EL (cell line): ENCODE measurements at regions not wholly inside any gene's neighbourhood (a gene's known extent, or its start where the extent isn't known, plus 50 kb on each side); places are given as distances from the start of the nearest gene placed in this dataset.

Experiments
- DNase-seq: peaks from one replicate; pipeline ENCODE4 v3.0.0-alpha.2; 2016

DNA sequence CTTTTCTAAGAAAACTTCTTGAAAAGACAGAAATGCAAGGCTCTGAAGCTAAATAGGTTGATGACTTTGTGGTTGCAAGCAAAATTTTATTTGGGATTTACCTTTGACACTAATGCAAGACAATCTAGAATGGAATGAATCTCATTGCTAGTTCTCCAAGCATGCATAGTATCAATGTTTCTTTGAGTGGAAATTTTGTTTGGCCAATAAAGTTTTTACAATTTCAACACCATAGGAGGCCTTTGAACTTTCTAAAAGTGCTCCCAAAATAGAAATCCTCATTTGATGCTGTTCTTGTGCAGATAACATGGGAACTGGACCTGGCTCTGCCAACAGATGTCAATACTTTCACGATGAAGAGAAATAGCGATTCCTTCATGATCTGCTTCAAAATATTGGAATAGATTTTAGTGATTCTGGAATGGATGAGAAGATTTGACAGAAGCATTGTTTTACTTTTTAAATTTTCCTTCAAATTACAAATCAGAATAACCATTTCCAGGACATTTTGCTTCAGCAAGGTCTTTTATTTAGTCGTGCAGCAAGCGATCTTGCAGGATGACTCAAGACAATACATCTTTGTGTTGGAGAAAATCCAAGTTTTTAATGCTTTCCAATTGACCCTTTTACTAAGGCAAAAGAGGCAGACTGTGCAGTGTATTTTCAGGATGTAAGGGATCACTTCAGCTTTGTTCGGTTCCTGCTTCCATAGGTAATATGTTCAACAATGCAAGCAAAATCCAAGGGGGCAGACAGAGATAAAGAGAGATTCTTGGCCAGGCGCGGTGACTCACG, 51.7 kb upstream of the OTUD4 start:
- DNase-seq, result peak; percentile 47

DNA sequence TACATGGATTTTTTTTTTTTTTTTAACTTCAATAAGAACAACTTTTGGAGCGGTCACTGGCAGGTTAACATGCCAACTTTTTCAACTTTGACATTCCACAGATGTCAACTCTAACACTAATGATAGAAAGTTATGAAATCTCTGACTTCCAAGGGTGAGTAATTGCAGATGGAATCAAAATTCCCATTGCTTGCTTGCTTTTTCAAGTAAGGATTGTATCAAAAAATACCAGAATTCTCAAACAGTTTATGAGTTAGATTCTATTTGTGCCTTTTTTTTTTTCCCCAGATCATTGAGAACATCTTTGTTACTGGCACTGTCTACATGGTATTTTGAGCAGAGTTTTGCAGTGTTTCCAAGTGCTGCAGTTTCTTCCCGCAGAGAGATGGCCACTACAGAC, 50.3 kb upstream of the OTUD4 start:
- peak; percentile 37 for DNase-seq
